GM12872 (cell line): ENCODE measurements at regions not wholly inside any gene's neighbourhood (a gene's known extent, or its start where the extent isn't known, plus 50 kb on each side); places are given as distances from the start of the nearest gene placed in this dataset.

Experiments used
- CTCF ChIP-seq: IDR thresholded peaks from 3 replicates; pipeline ENCODE4 v1.5.1; 2011; ENCODE audit warnings: low read depth, mild to moderate bottlenecking, low read length, moderate library complexity; ENCODE audit not compliant: insufficient read depth

DNA sequence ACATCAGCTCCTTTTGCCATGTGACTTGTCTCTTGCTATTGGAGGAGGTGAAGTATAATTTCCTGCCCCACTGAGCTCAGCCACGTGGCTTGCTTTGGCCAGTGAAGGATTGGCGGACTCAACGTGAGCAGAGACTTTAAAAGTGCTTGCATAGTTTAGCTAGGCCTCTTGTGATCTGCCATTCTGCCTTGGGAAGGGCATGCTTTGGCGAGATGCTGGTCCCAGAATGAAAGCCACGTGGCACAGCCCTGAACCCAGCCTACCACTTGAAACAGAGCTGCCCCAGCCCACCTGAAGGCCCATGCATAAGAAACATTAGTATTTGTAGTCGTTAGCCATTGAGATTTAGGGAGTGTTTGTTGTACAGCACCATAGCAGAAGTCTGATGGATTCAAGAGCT is 148.2 kb downstream of the TMEM132E start:
- TF ChIP-seq CTCF: no peak

DNA sequence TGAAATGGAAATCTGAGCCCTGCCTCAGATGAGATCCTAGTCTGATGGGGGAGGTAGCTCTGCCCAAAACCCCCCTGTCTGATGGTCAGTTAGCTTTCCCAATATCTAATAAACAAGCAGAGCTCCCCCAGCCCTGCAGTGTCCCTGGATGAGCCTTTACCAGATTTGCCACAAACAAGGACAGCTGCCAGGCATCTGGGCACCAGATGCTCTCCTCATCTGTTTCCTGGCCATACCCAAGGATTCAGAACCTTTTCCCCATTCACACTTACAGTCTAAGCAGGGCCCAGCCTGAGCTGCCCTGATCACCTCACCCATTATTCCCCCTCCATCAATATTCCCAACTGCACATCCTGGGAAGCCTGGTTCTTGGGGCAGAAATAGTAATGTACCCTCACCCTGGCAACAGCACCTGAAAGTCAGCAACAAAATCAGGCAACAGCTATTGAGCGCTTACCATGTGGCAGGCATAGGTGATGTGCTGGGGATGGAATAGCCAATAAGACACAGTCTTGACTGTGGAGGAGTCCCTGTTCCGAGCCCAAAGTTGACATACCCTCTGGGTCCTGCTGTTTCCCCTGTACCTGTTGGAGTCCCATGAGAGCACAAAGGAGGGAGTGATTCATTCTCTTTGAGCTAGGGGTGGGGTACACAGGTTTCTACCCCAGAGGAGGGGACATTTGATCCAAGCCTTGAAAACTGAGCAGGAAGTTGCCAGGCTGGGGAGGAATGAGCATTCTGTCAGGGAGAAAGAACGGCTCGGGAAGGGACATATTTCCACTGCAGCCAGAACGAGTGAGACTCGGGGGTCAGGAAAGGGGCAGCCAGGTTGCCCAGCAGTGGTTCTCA is 147.4 kb downstream of the TMEM132E start:
- no peak for TF ChIP-seq CTCF

GRCh38 chr17:34725725-34726124 is 146.3 kb downstream of the TMEM132E start:
- no peak for TF ChIP-seq CTCF

DNA sequence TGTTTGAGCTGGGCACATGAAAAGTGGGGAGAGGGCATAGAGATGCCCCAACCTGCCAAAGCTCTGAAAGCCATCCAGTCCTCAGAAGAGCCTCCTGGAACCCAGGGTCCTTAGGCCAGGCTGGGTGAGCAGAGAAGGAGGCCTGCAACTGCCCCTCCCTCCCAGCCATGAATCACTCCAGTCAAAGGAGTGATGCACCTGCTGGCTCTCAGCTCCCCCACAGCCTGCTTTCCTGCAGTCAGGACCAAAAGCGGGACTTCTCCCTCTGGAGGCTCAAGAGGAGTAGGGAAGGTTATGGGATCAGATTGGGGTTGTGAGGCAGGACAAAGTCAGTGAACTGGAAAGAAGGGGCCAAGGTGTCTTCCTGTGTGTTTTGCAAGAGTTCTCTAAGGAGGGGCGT is 145.6 kb downstream of the TMEM132E start:
- TF ChIP-seq CTCF: no peak

DNA sequence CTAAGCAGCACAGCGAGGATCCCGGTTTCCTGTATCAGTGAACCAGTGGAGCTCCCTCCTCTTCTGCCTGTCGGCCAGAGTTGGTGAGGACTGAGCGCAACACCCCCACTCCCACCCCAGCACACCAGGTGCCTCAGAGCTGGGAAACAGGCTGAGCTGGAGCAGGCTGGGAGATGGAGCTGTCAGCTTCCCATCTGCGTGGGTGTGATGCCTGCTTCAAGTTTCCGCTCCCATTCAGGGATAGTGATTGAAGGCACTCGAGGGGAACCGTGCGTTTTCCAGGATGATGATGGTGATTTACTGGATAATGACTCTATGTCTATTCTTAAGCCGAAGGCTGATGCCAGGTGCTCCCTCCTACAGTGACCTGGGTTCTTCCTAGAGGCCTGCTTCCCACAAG is 144.5 kb downstream of the TMEM132E start:
- no peak for TF ChIP-seq CTCF

- TF ChIP-seq CTCF: no peak
These were observed 141.9 kb downstream of the TMEM132E start for GRCh38 chr17:34721326-34721725.

DNA sequence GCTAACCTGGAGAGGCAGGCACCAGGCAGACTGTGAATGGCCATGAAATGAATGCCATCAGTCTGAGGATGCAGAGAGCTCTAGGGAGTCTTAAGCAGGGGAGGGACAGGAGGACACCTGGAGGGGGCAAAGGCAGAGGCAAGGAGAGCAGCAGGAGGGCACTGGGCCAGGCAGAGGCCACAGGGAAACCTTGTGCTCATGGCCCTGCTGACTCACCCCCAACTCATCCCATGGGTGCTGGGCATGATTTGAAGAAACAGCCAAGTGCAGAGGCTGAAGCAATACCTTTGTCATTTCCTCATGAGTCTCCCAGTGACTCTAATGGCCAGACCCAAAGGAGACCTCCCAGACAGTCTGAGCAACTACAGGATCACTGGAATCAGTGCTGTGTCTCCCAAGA is 141.4 kb downstream of the TMEM132E start:
- TF ChIP-seq CTCF: no peak
